H1 (cell line): ENCODE measurements at regions not wholly inside any gene's neighbourhood (a gene's known extent, or its start where the extent isn't known, plus 50 kb on each side); places are given as distances from the start of the nearest gene placed in this dataset.

Experiments used
- BCL11A ChIP-seq, 2 experiments: IDR thresholded peaks; one replicate each; pipeline ENCODE4 v1.6.1; 2011; ENCODE audit warnings: low read depth in 2 of 2, low read length in 2 of 2, mild to moderate bottlenecking in 2 of 2
- CEBPB ChIP-seq: IDR thresholded peaks from 2 replicates; pipeline ENCODE4 v1.6.1; 2012; ENCODE audit warnings: low read depth, low read length
- EZH2 ChIP-seq: fragments of 200-600 bp; sonication (generic); IDR thresholded peaks from 2 replicates; pipeline ENCODE4 v1.7.1; 2012; ENCODE audit warnings: low read depth, mild to moderate bottlenecking, moderate library complexity, low read length, inconsistent platforms; ENCODE audit not compliant: severe bottlenecking
- HDAC6 ChIP-seq: IDR thresholded peaks from one replicate; pipeline ENCODE4 v1.7.1; 2012; ENCODE audit warnings: low read depth, mild to moderate bottlenecking, inconsistent platforms, low read length, moderate library complexity
- MAX ChIP-seq: IDR thresholded peaks from 2 replicates; pipeline ENCODE4 v1.6.1; 2012; ENCODE audit warnings: inconsistent platforms
- POLR2A ChIP-seq, 2 experiments: IDR thresholded peaks; 1 replicate in 1 of 2; 2 replicates in 1 of 2; pipeline ENCODE4 v1.6.1; 2011; ENCODE audit warnings: low read depth in 2 of 2, low read length in 2 of 2, mild to moderate bottlenecking in 2 of 2; ENCODE audit errors: control extremely low read depth in 1 of 2
- POLR2AphosphoS5 ChIP-seq: IDR thresholded peaks from 2 replicates; pipeline ENCODE4 v1.6.1; 2011; ENCODE audit warnings: low read depth, low read length
- RFX5 ChIP-seq: IDR thresholded peaks from 2 replicates; pipeline ENCODE4 v1.6.1; 2011; ENCODE audit warnings: low read depth, low read length, improper control_type of control experiment, borderline replicate concordance
- SIX5 ChIP-seq: IDR thresholded peaks from 2 replicates; pipeline ENCODE4 v1.6.1; 2011; ENCODE audit warnings: mild to moderate bottlenecking, low read depth, low read length

- TF ChIP-seq POLR2A (IDR thresholded peaks at IDR 0.05; ENCODE audit: control extremely low read depth in 1 of 2, low read depth in 2 of 2, low read length in 2 of 2) = no peak
- TF ChIP-seq POLR2AphosphoS5 = no peak
- no peak for TF ChIP-seq EZH2
- TF ChIP-seq SIX5 = no peak
- no peak for TF ChIP-seq RFX5
- no peak for TF ChIP-seq MAX
- TF ChIP-seq BCL11A (IDR thresholded peaks at IDR 0.05; ENCODE audit: low read depth in 2 of 2, low read length in 2 of 2) = no peak
- TF ChIP-seq CEBPB = no peak
- TF ChIP-seq HDAC6 = no peak
Observed at GRCh38 chr5:26024774-26025173, 1013.6 kb downstream of the CDH9 start.
